NT2/D1 (cell line): ENCODE measurements at regions not wholly inside any gene's neighbourhood (a gene's known extent, or its start where the extent isn't known, plus 50 kb on each side); places are given as distances from the start of the nearest gene placed in this dataset.

Experiments used
- SUZ12 ChIP-seq: IDR thresholded peaks from 2 replicates; pipeline ENCODE4 v1.6.1; 2011; ENCODE audit not compliant: insufficient read length, insufficient read depth; ENCODE audit errors: extremely low read depth
- YY1 ChIP-seq: IDR thresholded peaks from 2 replicates; pipeline ENCODE4 v1.6.1; 2011; ENCODE audit not compliant: insufficient read length, insufficient read depth
- ZNF274 ChIP-seq: IDR thresholded peaks from 2 replicates; pipeline ENCODE4 v1.6.1; 2011; ENCODE audit warnings: mild to moderate bottlenecking, low read depth, low read length

DNA sequence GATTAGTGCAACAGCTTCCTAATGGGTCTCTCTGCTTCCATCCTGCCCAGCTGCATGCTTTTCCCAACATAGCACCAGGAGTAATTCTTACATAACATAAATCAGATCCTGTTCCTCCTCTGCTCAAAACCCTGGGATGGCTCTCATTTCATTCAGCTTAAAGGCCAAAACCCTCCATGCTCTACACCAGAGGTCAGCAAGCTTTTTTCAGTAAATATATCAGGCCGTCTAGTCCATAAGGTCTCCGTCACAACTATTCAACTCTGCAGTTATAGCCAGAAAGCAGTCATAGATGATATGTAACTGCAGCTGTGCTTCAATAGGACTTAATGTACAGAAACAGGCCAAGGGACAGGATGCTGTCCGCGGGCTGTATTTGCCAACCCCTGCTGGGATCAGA is 202.8 kb upstream of the UBE2E2 start:
- TF ChIP-seq YY1 (no peak), ZNF274 (no peak), SUZ12 (no peak)
